Motor neuron (in vitro differentiated cells): ENCODE measurements at regions not wholly inside any gene's neighbourhood (a gene's known extent, or its start where the extent isn't known, plus 50 kb on each side); places are given as distances from the start of the nearest gene placed in this dataset.
"Not testable (repeated sequence)": the region's sequence is repeated elsewhere in the genome, so short reads cannot be mapped to it uniquely, and the experiment has no call there.

Source experiments
- ATAC-seq, 8 experiments: fragments of 200-7000 bp; cut with Tn5 transposase; replicated peaks in 6 of 8; 2 replicates each; pipeline ENCODE4 v1.8.0; 2021; ENCODE audit warnings: mild to moderate bottlenecking in 8 of 8, moderate library complexity in 8 of 8
- H3K27ac ChIP-seq, 2 donors: fragments of 250-450 bp; sonication (Bioruptor Pico); 2 replicates each; pipeline ENCODE4 v1.9.0; 2021; ENCODE audit warnings: antibody characterized with exemption in 2 of 2, mild to moderate bottlenecking in 2 of 2, moderate library complexity in 1 of 2
- H3K4me1 ChIP-seq, 2 donors: fragments of 250-450 bp; sonication (Bioruptor Pico); replicated peaks in 1 of 2; 2 replicates each; pipeline ENCODE4 v1.6.1; 2021; ENCODE audit warnings: antibody characterized with exemption in 2 of 2, mild to moderate bottlenecking in 2 of 2, moderate library complexity in 1 of 2
- H3K4me3 ChIP-seq, 5 donors: fragments of 250-450 bp; sonication (Bioruptor Pico); 2 replicates each; pipeline ENCODE4 v1.9.0; 2021; ENCODE audit warnings: antibody characterized with exemption in 5 of 5, mild to moderate bottlenecking in 5 of 5, moderate library complexity in 4 of 5
- WGBS, 10 experiments: fragments of 450-650 bp; shearing (Covaris generic); methylation state at CpG; one replicate each; pipeline ENCODE4 v1.0.0; 2022; 5-methylcytosine and 5-hydroxymethylcytosine counted together
- in situ Hi-C, 9 experiments: fragments of 400-800 bp; cut with MboI; loops; one replicate each; pipeline ENCODE4 v1.15.0; 2021; ENCODE audit warnings: low sequenced_read_pairs in 9 of 9, low pct_unique_long_range_greater_than_20kb in 2 of 9; ENCODE audit not compliant: unreplicated experiment in 9 of 9

- Histone ChIP-seq H3K4me3 (no peak overlapping the region), H3K4me1 (peaks cover 13 to 14% of the 10 kb centered on the region in 2 donors), H3K27ac (peak overlapping the region; percentile 36 to 41)
- in situ Hi-C loops, result no loop called here
- peak in 4 of 8 experiments; percentile 18 to 67 (median 42) for ATAC-seq
- WGBS, 10 experiments, result 49 to 82% (median 76%) methylated on average over 3 to 8 of the region's 17 CpGs; no CpG with 5 or more reads in 5 of the 10 experiments
Observed at GRCh38 chr10:6711881-6712280, 131.8 kb upstream of the PRKCQ start.

- Histone ChIP-seq H3K4me1 (peaks cover 13 to 14% of the 10 kb centered on the region in 2 donors), H3K27ac (peak overlapping the region; percentile 36 to 41), H3K4me3 (no peak overlapping the region)
- 14 to 92% (median 63%) methylated on average over 1 to 6 of the region's 6 CpGs for WGBS, 10 experiments
- in situ Hi-C loops, result no loop called here
- peak in 5 of 8 experiments; percentile 27 to 80 (median 59) for ATAC-seq
Observed at GRCh38 chr10:6711408-6711841, 131.3 kb upstream of the PRKCQ start.

DNA sequence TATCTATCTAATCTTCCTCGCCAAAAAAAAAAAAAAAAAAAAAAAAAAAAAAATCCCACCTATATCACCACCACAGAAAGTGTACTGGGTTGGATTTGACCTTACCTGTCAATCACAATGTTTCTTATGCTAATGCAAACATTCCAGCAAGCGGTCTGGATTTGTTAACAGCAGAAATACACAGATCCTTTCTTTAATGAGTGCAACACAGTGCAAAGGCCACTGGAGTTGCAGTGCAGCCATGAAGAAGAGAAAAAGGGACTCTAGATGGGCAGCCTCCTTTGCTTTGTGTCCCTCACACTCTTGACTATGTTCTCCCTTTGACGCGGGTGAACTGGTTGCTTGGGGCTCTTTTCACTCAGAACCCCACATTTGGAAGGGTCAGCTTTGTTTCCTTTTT lies 127.3 kb upstream of the PRKCQ start:
- no peak for ATAC-seq
- no peak overlapping the region for H3K27ac ChIP-seq
- in situ Hi-C loops, result no loop called here
- no peak overlapping the region for H3K4me3 ChIP-seq
- WGBS, 10 experiments, result 33 to 90% (median 64%) methylated on average over 1 to 4 of the region's 4 CpGs; no CpG with 5 or more reads in 3 of the 10 experiments
- peaks cover 13% of the 10 kb centered on the region in 2 donors for H3K4me1 ChIP-seq

DNA sequence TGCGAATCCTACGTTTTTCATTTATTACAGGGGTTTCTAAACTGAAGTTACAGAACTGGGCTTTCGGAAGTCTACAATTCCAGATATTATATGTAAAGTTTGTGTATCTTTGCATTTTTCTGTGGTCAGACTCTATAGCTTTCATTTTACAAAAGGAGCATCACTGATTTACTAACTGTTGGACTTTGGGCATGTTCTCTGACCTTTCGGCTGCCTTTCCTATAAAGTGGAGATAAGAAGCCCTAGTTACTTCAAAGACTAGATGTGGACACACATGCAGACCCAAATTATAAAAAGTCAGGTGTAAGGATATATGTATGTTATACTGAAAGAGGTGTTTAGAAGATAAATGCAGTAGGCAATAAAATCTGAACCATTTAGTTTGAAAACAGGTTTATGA lies 126.6 kb upstream of the PRKCQ start:
- ATAC-seq, result no peak
- in situ Hi-C loops, result no loop called here
- H3K4me3 ChIP-seq, result no peak overlapping the region
- peaks cover 10 to 11% of the 10 kb centered on the region in 2 donors for H3K4me1 ChIP-seq
- 38 to 100% (median 88%) methylated on average over 1 to 3 of the region's 4 CpGs for WGBS, 10 experiments
- H3K27ac ChIP-seq, result no peak overlapping the region

DNA sequence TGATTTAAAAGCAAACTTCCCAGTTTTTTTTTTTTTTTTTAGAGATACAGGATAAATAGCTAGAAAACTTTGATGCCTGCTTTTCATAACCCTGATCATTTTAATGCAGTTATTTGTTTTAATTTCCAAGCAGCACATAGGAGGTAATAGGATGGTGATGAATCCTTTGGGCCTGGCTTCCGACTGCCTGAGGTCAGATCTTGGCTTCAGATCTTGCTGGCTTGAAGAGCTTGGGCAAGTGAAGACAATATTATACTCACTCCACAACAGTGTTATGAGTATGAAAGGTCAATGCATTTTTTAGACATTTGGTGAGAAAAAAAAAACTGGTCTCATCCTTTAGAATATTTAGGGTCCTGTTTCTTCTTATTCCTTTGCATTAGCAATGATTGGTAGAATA lies 124.8 kb upstream of the PRKCQ start:
- in situ Hi-C loops, result no loop called here
- WGBS, 10 experiments, result 0 to 100% (median 85%) methylated on average over 1 of the region's 1 CpG; no CpG with 5 or more reads in 2 of the 10 experiments
- Histone ChIP-seq H3K27ac (no peak overlapping the region), H3K4me1 (peaks cover 0 to 3% of the 10 kb centered on the region in 2 donors), H3K4me3 (no peak overlapping the region)
- ATAC-seq, result no peak

- H3K27ac ChIP-seq, in situ Hi-C loops: not testable (repeated sequence)
Observed at GRCh38 chr10:6702833-6703232, 122.8 kb upstream of the PRKCQ start.

DNA sequence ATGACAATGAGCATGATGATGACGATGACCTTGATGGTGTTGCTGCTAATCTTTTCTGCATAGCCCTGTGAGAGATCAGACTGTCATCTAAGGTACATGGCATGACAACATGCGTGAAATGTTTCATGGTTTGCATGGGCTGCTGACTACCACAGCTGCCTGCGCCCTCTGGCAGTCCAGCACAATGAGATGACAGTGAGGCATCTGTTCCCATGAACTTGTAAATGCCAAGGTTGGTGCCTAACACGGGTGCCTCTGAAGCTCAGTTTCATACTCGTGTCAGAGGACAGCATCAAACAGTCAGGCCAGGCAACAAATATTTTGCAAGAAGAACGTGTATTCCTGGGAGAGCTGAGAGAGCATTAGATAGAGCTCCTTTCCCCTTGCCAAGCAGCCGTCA lies 122.0 kb upstream of the PRKCQ start:
- Histone ChIP-seq H3K4me1 (no peaks in the 10 kb centered on the region), H3K4me3 (no peak overlapping the region), H3K27ac (no peak overlapping the region)
- 42 to 92% (median 70%) methylated on average over 3 to 7 of the region's 7 CpGs; no CpG with 5 or more reads in 2 of the 10 experiments for WGBS, 10 experiments
- in situ Hi-C loops, result no loop called here
- ATAC-seq, result no peak

More at GRCh38 chr10:6702833-6703232, 122.8 kb upstream of the PRKCQ start:
- not testable (repeated sequence) for H3K4me3 ChIP-seq, ATAC-seq, H3K4me1 ChIP-seq
- WGBS, 10 experiments, result 50 to 100% (median 86%) methylated on average over 1 to 2 of the region's 2 CpGs; no CpG with 5 or more reads in 2 of the 10 experiments

DNA sequence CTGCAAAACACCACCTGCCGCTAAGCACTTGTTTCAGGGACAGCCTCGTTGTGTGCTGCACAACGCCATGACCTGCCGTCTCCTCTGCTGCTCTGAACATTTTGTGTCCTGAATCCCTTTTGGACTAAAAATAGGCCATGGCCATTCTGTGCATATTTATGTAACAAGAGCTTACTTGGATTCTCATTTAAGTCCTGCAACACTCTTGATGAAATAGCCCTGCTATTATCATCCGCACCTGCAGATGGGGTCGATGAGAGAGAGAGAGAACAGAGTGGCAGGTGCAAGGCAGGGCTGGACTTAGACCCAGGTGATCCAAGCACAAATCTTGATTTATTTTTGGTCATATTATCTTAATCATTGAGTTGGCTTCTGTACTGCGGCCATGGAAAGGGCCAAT lies 121.2 kb upstream of the PRKCQ start:
- no peak overlapping the region for H3K27ac ChIP-seq
- WGBS, 10 experiments, result 33 to 100% (median 92%) methylated on average over 1 to 6 of the region's 7 CpGs; no CpG with 5 or more reads in 2 of the 10 experiments

DNA sequence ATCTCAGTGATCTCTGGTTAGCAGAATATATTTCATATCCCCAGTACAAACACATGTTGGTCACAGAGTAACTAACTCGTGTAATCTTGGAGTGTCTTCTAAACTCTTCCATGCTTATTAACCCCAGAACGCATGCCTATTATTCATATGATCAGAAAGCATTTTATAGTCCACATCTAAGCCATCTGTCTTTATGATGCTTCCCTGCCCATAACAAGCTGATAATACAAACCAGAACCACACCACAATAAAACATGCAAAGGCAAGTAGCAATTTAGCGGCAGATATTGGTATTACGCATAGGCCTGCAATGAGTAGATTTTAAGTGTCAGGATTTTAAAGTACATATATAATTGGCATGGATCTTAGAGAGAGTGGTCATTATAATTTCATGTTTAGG lies 120.0 kb upstream of the PRKCQ start:
- in situ Hi-C loops, result no loop called here
- 0 to 100% (median 77%) methylated on average over 1 to 4 of the region's 4 CpGs for WGBS, 10 experiments
- peak in 1 of 8 experiments; percentile 30 for ATAC-seq
- Histone ChIP-seq H3K4me3 (no peak overlapping the region), H3K27ac (no peak overlapping the region), H3K4me1 (no peaks in the 10 kb centered on the region)

More for the DNA sequence above, 121.2 kb upstream of the PRKCQ start:
- H3K4me1 ChIP-seq, result no peaks in the 10 kb centered on the region
- in situ Hi-C loops, result no loop called here
- ATAC-seq, result no peak
- H3K4me3 ChIP-seq, result no peak overlapping the region

- Histone ChIP-seq H3K4me1 (no peaks in the 10 kb centered on the region), H3K27ac (no peak overlapping the region), H3K4me3 (no peak overlapping the region)
- in situ Hi-C loops, result loop anchor here in 4 of 9 experiments (25.0 kb wide), 2 partner anchors 262 to 713 kb away; partner anchors contain the start of gene SFMBT2 (in 3 of the 4)
- no peak for ATAC-seq
- 0 to 100% (median 80%) methylated on average over 1 to 4 of the region's 4 CpGs; no CpG with 5 or more reads in 2 of the 10 experiments for WGBS, 10 experiments
Observed at GRCh38 chr10:6699336-6699735, 119.3 kb upstream of the PRKCQ start.

DNA sequence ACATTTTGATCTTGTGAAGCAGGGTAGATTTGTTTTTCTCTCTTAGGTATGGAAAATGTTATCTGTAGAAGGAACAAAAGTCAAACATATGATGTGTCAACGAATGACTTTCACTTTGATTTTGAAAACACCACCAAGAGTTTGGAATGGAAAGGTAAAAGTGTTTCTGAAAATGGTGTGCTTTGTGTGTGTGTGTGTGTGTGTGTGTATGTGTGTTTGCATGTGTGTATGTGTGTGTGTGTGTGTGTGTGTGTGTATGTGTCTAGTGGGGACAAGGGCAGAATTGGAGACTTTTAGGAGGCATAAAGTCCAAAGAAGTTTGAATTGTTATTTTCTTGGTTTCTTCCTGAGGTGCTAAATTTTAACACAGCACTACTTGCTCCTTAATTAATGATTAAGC lies 115.4 kb upstream of the PRKCQ start:
- no peak for ATAC-seq
- WGBS, 10 experiments, result 71 to 100% (median 85%) methylated on average over 1 of the region's 1 CpG; no CpG with 5 or more reads in 4 of the 10 experiments
- in situ Hi-C loops, result loop anchor here in 4 of 9 experiments (25.0 kb wide), 2 partner anchors 258 to 717 kb away; partner anchors contain the start of gene SFMBT2 (in 3 of the 4)
- Histone ChIP-seq H3K4me1 (peaks cover 0 to 5% of the 10 kb centered on the region in 2 donors), H3K4me3 (no peak overlapping the region), H3K27ac (no peak overlapping the region)

DNA sequence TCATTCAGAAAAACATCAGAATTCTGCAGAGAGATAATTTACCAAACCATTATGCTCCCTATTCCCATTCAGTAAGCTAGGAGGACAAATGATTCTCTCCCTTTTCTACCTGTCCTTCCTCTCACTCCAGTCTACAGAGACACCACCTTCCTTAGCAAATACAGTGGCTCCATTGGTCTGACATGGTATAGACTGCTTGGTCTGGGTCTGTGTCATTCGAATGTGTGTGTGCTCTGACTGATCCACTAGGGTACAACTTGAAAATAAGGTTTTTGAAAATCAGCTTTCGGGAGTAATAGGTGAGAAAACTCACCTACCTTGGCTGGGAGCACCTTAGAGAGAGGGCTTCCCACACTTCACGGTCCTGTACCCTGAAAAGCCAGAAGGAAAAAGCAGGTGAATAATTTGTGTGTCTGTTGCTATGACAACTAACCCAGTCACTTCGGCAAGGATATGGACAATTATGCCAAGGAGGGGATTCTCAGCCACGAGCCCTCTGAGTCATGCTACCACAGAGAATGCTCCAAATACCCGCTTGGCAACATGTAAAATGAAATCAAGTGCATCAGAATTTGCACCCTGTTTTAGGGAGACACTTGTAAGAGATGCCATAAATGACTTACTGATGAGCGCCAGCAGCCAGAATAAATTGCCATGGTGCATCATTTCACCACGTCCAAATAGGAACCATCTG lies 114.5 kb upstream of the PRKCQ start:
- in situ Hi-C loops, result loop anchor here in 4 of 9 experiments (25.0 kb wide), 2 partner anchors 257 to 718 kb away; partner anchors contain the start of gene SFMBT2 (in 3 of the 4)

GRCh38 chr10:6692856-6693255 lies 112.8 kb upstream of the PRKCQ start:
- ATAC-seq, result no peak
- no peak overlapping the region for H3K27ac ChIP-seq
- WGBS, 10 experiments, result 0 to 100% (median 74%) methylated on average over 1 to 6 of the region's 7 CpGs; no CpG with 5 or more reads in 3 of the 10 experiments
- no peak overlapping the region for H3K4me3 ChIP-seq
- in situ Hi-C loops, result loop anchor here in 4 of 9 experiments (25.0 kb wide), 2 partner anchors 256 to 719 kb away; partner anchors contain the start of gene SFMBT2 (in 3 of the 4)
- H3K4me1 ChIP-seq, result peaks cover 0 to 5% of the 10 kb centered on the region in 2 donors

More for the DNA sequence above, 114.5 kb upstream of the PRKCQ start:
- peaks cover 0 to 5% of the 10 kb centered on the region in 2 donors for H3K4me1 ChIP-seq
- whole genome bisulfite sequencing, 10 experiments, result 31 to 92% (median 63%) methylated on average over 2 to 6 of the region's 8 CpGs; no CpG with 5 or more reads in 1 of the 10 experiments
- H3K4me3 ChIP-seq, result no peak overlapping the region
- no peak overlapping the region for H3K27ac ChIP-seq
- peak in 3 of 8 experiments; percentile 27 to 50 (median 43) for ATAC-seq
